ENCODE measurements at regions not wholly inside any gene's neighbourhood (a gene's known extent, or its start where the extent isn't known, plus 50 kb on each side); places are given as distances from the start of the nearest gene placed in this dataset.

- TF ChIP-seq, protein P1, sequence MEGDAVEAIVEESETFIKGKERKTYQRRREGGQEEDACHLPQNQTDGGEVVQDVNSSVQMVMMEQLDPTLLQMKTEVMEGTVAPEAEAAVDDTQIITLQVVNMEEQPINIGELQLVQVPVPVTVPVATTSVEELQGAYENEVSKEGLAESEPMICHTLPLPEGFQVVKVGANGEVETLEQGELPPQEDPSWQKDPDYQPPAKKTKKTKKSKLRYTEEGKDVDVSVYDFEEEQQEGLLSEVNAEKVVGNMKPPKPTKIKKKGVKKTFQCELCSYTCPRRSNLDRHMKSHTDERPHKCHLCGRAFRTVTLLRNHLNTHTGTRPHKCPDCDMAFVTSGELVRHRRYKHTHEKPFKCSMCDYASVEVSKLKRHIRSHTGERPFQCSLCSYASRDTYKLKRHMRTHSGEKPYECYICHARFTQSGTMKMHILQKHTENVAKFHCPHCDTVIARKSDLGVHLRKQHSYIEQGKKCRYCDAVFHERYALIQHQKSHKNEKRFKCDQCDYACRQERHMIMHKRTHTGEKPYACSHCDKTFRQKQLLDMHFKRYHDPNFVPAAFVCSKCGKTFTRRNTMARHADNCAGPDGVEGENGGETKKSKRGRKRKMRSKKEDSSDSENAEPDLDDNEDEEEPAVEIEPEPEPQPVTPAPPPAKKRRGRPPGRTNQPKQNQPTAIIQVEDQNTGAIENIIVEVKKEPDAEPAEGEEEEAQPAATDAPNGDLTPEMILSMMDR (IDR thresholded peaks at IDR 0.05), result no peak
- no peak for TF ChIP-seq EP300 (IDR thresholded peaks at IDR 0.05)
Measured at GRCh38 chr5:111580956-111581355, 68.6 kb upstream of the STARD4 start.

Measured in esophagus muscularis mucosa (tissue), 3 donors.